Endodermal cell (in vitro differentiated cells): ENCODE measurements at regions not wholly inside any gene's neighbourhood (a gene's known extent, or its start where the extent isn't known, plus 50 kb on each side); places are given as distances from the start of the nearest gene placed in this dataset.

ENCODE experiments used
- DNase-seq: peaks from one replicate; pipeline ENCODE4 v3.0.0-alpha.2; 2017
- H3K27ac ChIP-seq: 2 replicates; pipeline ENCODE4 v1.5.1; 2013; ENCODE audit warnings: mild to moderate bottlenecking, low read depth, low read length, moderate library complexity
- H3K27me3 ChIP-seq: 2 replicates; pipeline ENCODE4 v1.6.1; 2013; ENCODE audit warnings: mild to moderate bottlenecking, low read length, moderate library complexity; ENCODE audit not compliant: insufficient read depth, control insufficient read depth, poor library complexity, severe bottlenecking
- H3K36me3 ChIP-seq: 2 replicates; pipeline ENCODE4 v1.7.0; 2013; ENCODE audit warnings: mild to moderate bottlenecking, low read length, moderate library complexity; ENCODE audit not compliant: control insufficient read depth, insufficient read depth
- H3K4me1 ChIP-seq: one replicate; pipeline ENCODE4 v1.7.0; 2013; ENCODE audit warnings: low read length; ENCODE audit not compliant: control insufficient read depth, insufficient read depth
- H3K4me3 ChIP-seq: 2 replicates; pipeline ENCODE4 v1.5.1; 2013; ENCODE audit warnings: mild to moderate bottlenecking, low read length, moderate library complexity
- H3K9ac ChIP-seq: 2 replicates; pipeline ENCODE4 v1.6.1; 2013; ENCODE audit warnings: mild to moderate bottlenecking, low read length, moderate library complexity; ENCODE audit not compliant: poor library complexity, severe bottlenecking; ENCODE audit errors: extremely low read depth
- H3K9me3 ChIP-seq: 2 replicates; pipeline ENCODE4 v1.6.1; 2013; ENCODE audit warnings: mild to moderate bottlenecking, low read length, moderate library complexity; ENCODE audit not compliant: control insufficient read depth
- H3K27ac Mint-ChIP-seq: 2 replicates; pipeline ENCODE4 v1.8.0; 2020; ENCODE audit warnings: mixed read lengths
- H3K27me3 Mint-ChIP-seq: 2 replicates; pipeline ENCODE4 v1.8.0; 2021; ENCODE audit warnings: mild to moderate bottlenecking, mixed read lengths; ENCODE audit not compliant: insufficient read depth
- H3K36me3 Mint-ChIP-seq: 2 replicates; pipeline ENCODE4 v1.8.0; 2020; ENCODE audit warnings: low read depth, mixed read lengths
- H3K4me1 Mint-ChIP-seq: 2 replicates; pipeline ENCODE4 v1.8.0; 2020; ENCODE audit warnings: mixed read lengths
- H3K4me3 Mint-ChIP-seq: 2 replicates; pipeline ENCODE4 v1.8.0; 2020; ENCODE audit warnings: mild to moderate bottlenecking, moderate library complexity, mixed read lengths
- H3K9me3 Mint-ChIP-seq: 2 replicates; pipeline ENCODE4 v1.8.0; 2020; ENCODE audit warnings: mild to moderate bottlenecking, mixed read lengths
- CTCF ChIP-seq: fragments of 200-600 bp; sonication (generic); conservative IDR thresholded peaks from 2 replicates; pipeline ENCODE4 v1.5.0; 2021; ENCODE audit warnings: antibody characterized with exemption, mild to moderate bottlenecking
- WGBS, 2 experiments: methylation state at CpG; one replicate each; pipeline versions ENCODE4 v1.1.5 to v1.1.7; 2013; ENCODE audit warnings: missing lambda C conversion rate in 2 of 2, mixed read lengths in 1 of 2; ENCODE audit not compliant: insufficient coverage in 1 of 2, insufficient read length in 1 of 2; 5-methylcytosine and 5-hydroxymethylcytosine counted together

- no peak overlapping the region for H3K9ac ChIP-seq
- Mint-ChIP-seq H3K27me3 (no peaks in the 10 kb centered on the region), H3K4me3 (no peak overlapping the region), H3K4me1 (no peaks in the 10 kb centered on the region), H3K36me3 (no peaks in the 10 kb centered on the region), H3K9me3 (no peaks in the 10 kb centered on the region), H3K27ac (no peak overlapping the region)
- H3K36me3 ChIP-seq = no peaks in the 10 kb centered on the region
- no peak for TF ChIP-seq CTCF
- no peak overlapping the region for H3K4me3 ChIP-seq
- 95 to 100% methylated on average over 5 to 9 of the region's 9 CpGs for WGBS, 2 experiments
- no peaks in the 10 kb centered on the region for H3K4me1 ChIP-seq
- no peak for DNase-seq
- H3K27me3 ChIP-seq = no peaks in the 10 kb centered on the region
- no peak overlapping the region for H3K27ac ChIP-seq
- no peaks in the 10 kb centered on the region for H3K9me3 ChIP-seq
Measured at GRCh38 chr2:194332799-194333490, 1324.1 kb upstream of the SLC39A10 start.

GRCh38 chr2:194328456-194328855, 1328.6 kb upstream of the SLC39A10 start:
- Mint-ChIP-seq H3K9me3 (no peaks in the 10 kb centered on the region), H3K4me3 (no peak overlapping the region), H3K4me1 (peaks cover 2% of the 10 kb centered on the region), H3K36me3 (no peaks in the 10 kb centered on the region), H3K27me3 (no peaks in the 10 kb centered on the region), H3K27ac (no peak overlapping the region)
- DNase-seq = no peak
- Histone ChIP-seq H3K36me3 (no peaks in the 10 kb centered on the region), H3K4me3 (no peak overlapping the region), H3K4me1 (no peaks in the 10 kb centered on the region), H3K9ac (no peak overlapping the region), H3K27me3 (no peaks in the 10 kb centered on the region), H3K27ac (no peak overlapping the region), H3K9me3 (no peaks in the 10 kb centered on the region)
- 94 to 100% methylated on average over 2 to 7 of the region's 7 CpGs for WGBS, 2 experiments
- no peak for TF ChIP-seq CTCF

- Histone ChIP-seq H3K27ac (no peak overlapping the region), H3K36me3 (no peaks in the 10 kb centered on the region), H3K9me3 (no peaks in the 10 kb centered on the region), H3K4me1 (no peaks in the 10 kb centered on the region), H3K9ac (no peak overlapping the region), H3K4me3 (no peak overlapping the region), H3K27me3 (no peaks in the 10 kb centered on the region)
- DNase-seq = peak; percentile 45
- peaks cover 2% of the 10 kb centered on the region for H3K4me1 Mint-ChIP-seq
- no peak overlapping the region for H3K27ac Mint-ChIP-seq
- no peak for TF ChIP-seq CTCF
- 93 to 97% methylated on average over 14 to 25 of the region's 25 CpGs for WGBS, 2 experiments
- no peak overlapping the region for H3K4me3 Mint-ChIP-seq
- no peaks in the 10 kb centered on the region for H3K27me3 Mint-ChIP-seq
- H3K9me3 Mint-ChIP-seq = no peaks in the 10 kb centered on the region
- no peaks in the 10 kb centered on the region for H3K36me3 Mint-ChIP-seq
Measured at GRCh38 chr2:194327196-194327888, 1329.7 kb upstream of the SLC39A10 start.
